Prostate gland (tissue), 2 donors: ENCODE measurements at regions not wholly inside any gene's neighbourhood (a gene's known extent, or its start where the extent isn't known, plus 50 kb on each side); places are given as distances from the start of the nearest gene placed in this dataset.

ENCODE experiments used
- POLR2A ChIP-seq: fragments of 450-650 bp; IDR thresholded peaks from one replicate; pipeline ENCODE4 v1.6.1; 2016; ENCODE audit warnings: antibody characterized with exemption, mild to moderate bottlenecking
- POLR2AphosphoS5 ChIP-seq: sonication (generic); formaldehyde crosslinking; IDR thresholded peaks from one replicate; pipeline ENCODE4 v1.6.1; 2017; ENCODE audit warnings: antibody characterized with exemption
- TF ChIP-seq, protein P1 (sequence below), 4 experiments: fragments of 200-600 bp in 2 of 4; fragments of 450-650 bp in 2 of 4; sonication (generic) in 2 of 4; IDR thresholded peaks; 1 replicate in 3 of 4; 2 replicates in 1 of 4; pipeline ENCODE4 v1.5.1; 2016 to 2019; ENCODE audit warnings: antibody characterized with exemption in 4 of 4, mild to moderate bottlenecking in 2 of 4, moderate library complexity in 2 of 4

DNA sequence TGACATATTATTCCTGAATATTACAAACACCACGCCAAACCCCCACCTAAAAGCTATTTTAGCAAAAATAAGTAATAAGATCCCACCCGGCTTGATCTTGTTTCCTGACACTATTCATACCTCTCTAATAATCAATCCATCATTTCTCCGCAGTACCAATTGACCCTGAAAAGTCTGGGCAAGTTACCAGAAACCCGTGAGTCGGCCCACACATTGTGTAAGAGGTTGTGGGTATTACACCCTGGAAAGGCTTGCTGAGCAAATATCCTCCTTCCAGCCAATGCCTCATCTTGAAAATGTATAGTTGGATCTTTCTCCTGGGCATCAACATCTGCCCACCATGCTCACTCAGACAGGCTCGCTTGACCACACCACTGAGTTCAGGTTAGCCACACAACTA lies 451.0 kb downstream of the TTLL7 start:
- TF ChIP-seq, protein P1, sequence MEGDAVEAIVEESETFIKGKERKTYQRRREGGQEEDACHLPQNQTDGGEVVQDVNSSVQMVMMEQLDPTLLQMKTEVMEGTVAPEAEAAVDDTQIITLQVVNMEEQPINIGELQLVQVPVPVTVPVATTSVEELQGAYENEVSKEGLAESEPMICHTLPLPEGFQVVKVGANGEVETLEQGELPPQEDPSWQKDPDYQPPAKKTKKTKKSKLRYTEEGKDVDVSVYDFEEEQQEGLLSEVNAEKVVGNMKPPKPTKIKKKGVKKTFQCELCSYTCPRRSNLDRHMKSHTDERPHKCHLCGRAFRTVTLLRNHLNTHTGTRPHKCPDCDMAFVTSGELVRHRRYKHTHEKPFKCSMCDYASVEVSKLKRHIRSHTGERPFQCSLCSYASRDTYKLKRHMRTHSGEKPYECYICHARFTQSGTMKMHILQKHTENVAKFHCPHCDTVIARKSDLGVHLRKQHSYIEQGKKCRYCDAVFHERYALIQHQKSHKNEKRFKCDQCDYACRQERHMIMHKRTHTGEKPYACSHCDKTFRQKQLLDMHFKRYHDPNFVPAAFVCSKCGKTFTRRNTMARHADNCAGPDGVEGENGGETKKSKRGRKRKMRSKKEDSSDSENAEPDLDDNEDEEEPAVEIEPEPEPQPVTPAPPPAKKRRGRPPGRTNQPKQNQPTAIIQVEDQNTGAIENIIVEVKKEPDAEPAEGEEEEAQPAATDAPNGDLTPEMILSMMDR (IDR thresholded peaks at IDR 0.05) = no peak
- TF ChIP-seq POLR2AphosphoS5 = no peak
- no peak for TF ChIP-seq POLR2A
